Right forelimb (tissue), 1 donor: ENCODE measurements at regions not wholly inside any gene's neighbourhood (a gene's known extent, or its start where the extent isn't known, plus 50 kb on each side); places are given as distances from the start of the nearest gene placed in this dataset.

Experiments
- DNase-seq: peaks from one replicate; pipeline ENCODE4 v3.0.0-alpha.2; 2018

DNA sequence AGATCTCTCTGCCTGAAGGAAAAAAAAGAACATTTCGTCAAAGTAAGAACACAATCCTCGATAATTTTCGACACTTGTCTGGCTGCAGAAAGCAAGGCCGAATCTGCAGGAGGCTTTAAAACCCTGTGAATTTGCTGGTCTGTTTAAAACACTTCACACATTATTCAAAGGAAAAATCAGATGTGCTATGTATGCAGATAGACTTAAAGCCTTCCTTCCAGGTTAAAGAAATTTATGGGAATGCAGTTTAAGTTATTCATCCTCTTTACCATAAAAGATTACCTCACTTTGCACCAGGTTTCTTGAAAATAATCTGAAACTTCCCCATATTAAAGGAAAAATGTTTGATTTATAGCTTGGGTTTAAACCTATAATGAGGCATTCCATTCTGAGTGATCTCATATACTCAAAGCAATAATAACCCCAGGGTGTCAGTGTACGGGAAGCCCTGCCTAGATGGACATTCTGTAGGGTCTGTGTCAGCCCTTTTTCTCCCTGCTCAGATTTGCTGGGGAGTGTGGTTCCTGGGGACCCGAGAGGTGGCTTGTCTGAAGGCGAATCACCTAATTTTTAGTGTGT lies 323.5 kb upstream of the SLC24A2 start:
- no peak for DNase-seq

DNA sequence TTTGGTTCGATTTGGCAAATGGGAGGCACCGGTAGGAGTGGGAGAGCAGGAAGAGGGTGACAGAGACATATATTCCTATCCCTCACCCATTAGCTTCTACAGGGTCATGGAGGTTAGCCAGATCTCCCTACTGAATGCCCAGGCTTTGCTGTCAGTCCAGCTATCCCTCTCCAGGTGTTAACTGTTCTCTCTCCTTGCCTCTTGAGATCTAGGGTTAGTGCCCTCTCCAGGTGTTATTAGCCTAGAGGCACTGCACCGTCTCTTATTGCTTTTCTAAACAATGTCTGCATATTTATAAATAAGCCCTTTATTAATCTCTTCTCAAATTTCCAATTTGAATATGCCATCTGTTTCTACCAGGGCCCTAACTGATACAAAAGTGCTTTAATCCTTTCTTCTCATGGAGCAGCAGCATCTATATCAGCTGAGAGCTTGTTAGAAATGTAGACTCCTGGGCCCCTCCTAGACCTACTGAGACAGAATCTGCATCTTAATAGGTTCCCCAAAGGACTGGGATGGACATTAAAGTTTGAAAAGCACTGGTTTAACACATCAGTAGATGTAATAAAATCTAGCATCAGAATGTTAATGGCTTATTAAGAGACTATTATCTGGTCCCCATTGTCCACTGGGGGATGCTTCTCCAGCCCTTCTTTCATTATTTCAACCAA lies 322.5 kb upstream of the SLC24A2 start:
- DNase-seq, result no peak

DNA sequence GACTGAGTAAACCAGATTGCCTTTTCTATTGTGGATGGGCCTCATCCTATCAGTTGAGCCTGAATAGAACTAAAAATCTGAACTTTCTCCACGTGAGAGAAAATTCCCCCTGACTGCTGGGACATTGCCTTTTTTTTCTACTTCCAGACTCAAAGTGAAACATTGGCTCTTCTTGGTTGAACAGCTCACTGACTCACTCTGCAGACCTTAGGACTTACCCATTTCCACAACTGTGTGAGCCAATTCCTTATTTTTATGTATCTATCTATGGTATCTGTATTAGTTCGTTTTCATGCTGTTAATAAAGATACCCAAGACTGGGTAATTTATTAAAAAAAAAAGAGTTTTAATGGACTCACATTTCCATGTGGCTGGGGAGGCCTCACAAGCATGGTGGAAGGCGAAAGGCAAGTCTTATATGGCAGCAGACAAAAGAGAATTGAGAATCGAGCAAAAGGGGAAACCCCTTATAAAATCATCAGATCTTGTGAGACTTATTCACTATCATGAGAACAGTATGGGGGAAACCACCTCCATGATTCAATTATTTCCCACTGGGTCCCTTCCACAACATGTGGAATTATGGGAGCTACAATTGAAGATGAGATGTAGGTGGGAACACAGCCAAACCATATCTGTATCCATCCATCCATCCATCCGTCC lies 306.7 kb upstream of the SLC24A2 start:
- DNase-seq, result no peak

DNA sequence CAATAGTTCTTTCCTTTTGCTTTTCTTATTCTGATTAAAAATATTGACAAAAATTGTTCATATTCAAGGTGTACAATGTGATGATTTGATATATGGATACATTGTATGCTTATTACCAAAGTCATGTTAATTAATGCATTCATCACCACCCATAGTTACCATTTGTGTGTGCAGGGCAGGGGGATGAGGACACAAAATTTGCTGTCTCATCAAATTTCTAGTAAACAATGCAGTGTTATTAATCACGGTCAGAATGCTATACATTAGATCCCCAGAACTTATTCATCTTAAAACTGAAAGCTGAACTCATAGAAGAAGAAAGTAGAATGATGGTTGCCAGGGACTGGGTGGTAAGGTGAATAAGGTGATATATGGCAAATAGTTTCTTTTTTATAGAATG lies 303.7 kb upstream of the SLC24A2 start:
- DNase-seq, result no peak

DNA sequence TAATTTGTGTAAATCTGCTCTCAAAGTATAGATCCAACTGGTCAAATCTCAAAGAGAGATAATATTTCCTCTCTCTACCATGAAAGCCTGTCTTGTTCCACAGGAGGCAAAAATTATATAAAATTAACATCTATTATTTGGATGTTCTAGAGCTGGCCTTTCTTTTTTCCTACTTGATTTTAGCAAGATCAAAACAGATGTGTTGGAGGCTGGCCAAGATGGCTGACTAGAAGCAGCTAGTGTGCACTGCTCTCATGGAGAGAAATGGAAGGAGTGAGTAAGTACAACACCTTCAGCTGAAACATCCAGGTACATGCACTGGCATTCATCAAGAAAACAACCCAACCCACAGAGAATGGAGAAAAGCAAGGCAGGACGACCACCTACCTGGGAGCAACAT lies 298.6 kb upstream of the SLC24A2 start:
- no peak for DNase-seq

DNA sequence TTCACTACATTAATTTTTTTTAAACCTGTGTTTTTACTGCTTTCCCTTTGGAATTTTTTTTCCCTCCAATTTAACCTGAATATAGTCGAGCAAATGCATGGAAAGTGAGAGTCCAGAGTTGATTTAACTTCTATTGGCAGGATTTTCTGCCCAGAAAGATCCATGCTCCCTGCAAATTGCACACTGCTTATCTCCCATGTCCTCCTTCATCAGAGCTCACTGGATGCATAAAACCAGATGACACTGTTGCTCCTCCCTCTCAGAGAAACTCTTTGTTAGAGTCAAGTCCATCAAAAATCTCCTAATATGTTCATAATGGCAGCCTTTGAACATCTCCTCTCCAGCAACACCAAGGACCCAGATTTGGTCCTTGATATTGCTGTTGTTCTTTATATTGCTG lies 297.0 kb upstream of the SLC24A2 start:
- DNase-seq, result no peak

DNA sequence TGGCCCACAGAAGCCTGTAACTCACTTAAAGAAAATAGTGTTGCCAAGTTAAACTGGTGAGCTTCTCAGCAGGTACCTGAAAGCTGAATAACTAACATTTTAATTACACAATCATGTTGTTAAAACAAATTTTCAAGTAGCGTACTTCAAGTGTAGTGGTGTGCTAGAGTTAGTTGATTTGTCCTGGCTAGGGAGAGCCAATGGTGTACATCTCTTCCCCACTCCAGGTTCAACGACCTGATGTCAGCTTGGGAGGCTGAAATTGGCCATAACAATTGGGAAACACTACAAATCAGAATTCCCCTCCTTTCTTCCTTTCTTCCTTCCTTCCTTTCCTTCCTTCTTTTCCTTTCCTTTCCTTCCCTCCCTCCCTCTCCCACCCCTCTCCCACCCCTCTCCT lies 295.3 kb upstream of the SLC24A2 start:
- no peak for DNase-seq

DNA sequence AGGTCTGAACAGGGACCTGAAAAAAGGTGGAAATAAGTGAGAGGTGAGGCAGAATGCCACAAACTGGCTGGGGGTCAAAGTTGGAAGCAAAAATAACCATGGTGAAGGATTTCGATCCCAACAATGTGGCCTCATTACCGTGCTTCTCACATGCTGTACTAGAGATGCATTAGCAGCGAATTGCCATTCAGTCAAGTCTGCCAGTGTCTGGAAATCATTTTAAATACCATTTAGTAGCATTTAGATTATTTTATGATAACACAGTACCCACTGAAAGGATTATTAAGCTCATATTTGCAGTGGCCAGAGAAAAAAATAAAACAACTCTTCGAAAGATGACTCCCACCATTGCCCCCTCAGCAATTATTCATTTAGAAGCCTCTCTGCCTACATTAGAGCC lies 294.6 kb upstream of the SLC24A2 start:
- DNase-seq, result no peak

DNA sequence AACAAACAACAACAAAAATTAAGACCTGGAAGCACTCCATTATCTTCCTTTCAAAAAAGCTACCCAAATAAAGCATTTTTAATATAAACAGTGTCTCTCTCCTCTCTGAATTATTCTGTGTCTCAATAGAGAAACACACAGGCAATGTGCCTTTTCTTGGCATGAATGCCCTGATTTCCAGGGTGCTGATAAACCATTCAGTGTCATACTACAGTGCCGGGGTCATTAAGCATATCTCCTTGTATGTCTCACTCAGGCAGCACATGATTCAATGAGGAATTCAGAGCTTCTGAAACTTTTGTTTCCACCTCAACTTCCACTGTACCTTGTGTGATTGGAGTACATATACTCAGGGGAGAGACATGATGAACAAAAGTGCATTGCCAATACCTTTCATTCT lies 294.0 kb upstream of the SLC24A2 start:
- no peak for DNase-seq

DNA sequence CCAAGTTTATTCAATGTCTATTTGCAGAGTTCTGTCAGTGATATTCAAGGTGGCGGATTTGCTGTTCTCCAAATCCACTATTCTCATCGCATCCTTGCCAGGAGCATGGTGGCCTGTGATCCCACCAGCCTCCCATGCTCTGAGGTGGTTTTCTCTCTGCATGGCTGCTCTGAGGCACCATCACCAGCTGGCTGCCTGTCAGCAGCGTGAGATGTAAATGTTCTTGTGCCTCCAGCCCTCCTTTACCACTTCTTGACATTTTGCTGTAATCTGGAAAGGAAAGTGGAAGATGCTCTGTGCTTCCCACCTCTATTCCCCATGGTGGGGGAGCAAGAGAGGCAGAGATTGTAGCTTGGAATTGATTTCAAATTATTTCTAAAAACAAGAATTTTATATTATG lies 293.6 kb upstream of the SLC24A2 start:
- DNase-seq, result no peak

DNA sequence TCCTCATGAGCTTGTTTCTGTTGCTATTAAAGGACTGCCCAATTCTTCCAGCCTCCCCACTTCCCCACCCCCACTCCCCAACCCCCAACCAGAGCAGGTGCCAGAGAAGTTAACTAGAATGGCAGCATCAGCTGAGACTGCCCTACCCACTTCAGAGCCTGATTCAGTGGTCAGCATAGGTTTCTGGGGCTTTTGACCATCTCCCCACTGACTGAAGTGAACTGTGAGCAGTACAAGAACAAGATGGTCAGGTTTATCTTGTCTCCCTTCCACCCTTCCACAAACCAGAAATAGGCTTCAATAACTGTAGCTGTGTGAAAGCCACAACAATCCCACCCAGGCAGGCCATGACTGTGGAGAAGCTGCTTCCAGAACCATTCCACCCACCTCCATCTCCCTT lies 289.4 kb upstream of the SLC24A2 start:
- no peak for DNase-seq

DNA sequence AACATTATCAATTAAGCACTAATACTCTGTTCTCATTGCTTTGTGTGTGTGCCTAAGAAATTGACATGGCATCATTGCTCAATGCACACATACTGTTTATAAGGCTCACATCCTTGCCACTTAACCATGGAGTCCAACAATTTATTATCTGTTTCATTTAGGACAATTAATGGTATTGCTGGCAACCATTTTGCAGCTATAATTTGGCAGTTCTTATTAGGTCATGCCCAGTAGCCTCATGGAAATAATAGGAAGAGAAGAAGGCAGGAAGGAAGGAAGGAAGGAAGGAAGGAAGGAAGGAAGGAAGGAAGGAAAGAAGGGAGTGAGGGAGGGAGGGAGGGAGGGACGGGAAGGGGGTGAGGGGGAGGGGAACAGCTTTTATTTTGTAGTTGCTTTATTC lies 285.5 kb upstream of the SLC24A2 start:
- no peak for DNase-seq

DNA sequence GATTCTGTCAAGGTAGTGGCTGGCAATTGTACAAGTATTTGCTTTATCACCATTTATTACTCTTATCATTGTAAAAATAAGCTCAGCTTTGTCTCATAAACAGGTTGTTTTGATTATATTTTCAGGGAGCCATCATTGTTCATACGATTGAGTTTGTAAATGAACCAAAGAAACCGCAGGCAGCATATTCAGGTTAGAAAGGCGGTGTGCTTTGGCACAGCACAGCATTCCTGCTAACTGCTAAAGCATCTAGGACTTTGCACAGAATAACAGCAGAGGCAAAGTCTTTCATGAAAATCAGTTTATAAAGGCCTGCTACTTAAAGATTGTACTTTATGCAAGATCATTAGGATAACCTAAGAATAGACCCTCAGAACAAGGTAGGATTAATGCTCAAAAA lies 281.5 kb upstream of the SLC24A2 start:
- DNase-seq, result no peak

DNA sequence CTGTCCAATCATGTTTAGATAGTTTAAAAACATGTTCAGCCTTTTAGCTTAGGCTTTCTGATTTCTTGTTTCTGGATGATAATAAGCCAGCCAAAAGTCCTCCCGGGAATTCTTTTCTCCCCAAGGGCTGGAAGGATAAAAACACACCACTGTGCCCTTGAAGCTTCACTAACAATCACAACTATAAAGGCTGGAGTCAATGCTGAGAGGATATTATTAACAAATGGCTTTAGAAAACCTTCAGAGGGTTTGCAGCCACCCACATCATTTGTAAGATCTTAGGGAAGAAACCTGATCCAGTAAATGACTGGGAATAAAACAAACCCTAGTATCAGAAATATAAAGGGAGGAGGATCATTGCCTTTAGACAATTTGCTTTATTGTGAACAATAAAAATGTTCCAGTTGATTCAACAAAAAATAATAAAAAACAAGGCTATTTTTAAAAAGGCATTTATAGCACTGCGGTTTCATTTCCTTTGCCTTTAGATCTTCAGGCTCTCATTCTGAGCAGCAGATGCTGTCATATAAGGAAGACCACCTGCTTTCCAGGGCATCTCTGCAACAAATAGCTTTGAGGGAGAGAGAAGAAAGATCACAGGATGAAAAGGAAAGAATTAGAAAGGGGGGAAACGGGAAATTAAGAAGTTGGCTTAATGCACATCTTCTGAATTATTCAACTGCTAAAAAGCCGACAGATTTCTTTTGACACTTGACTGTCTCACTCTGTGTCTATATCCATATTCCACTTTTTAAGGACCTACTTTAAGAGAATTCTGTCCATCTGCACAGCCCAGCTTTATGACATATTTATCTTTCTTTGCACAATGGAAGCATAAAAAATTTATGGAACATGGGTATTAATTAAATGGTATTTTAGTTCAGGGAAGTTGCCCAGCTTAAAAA lies 277.2 kb upstream of the SLC24A2 start:
- no peak for DNase-seq

DNA sequence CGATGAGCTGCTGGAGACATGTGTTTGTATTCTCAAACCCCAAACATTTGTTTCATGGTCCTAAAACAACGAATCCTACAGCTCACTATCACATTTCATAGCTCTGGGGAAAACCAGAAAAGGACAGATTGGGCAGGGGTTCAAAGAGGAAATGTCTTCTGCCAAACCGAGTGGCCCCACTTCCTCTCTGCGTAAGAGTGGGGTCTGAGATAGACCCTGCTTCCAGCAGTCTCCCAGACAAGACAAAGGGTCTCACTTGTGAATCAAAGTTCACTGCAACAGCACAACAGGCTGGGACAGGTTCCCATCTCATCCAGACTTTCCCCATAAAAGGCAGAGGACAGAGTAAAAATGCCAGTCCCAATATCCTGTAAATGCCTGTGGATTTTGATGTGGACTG lies 276.2 kb upstream of the SLC24A2 start:
- no peak for DNase-seq

DNA sequence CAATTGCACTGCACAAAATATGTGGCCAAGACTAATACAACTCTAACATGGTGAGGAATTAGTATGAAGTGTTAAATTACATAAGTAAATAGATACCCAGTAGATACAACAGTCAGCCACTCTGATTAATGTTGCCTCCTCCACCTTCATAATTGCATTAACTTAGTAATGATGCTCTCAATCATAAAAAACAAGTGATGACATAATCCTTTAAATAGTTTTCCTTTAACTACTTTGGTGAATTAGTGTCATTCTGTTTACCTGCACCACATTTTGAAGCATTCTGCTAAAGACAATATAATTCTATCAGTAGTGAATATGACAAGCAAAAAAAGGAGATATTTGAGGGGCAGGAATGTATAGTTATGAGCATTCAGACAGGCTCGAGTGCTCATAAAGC lies 265.9 kb upstream of the SLC24A2 start:
- no peak for DNase-seq

DNA sequence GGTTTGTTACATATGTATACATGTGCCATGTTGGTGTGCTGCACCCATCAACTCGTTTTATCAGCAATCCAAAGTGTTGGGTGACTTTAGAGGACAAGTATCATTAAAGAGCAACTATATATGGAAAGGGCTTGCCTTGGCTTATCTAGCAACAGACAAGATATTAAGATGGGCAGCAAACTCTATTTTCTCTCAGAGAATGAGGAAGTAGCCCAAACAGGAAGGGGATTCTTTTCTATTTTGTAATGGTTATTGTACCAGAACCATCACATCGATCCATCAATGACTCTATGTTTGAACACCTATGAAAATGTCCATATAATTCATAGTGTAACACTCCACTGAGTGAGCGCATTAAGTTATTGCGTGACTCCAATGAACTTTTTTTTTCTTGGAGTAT lies 260.1 kb upstream of the SLC24A2 start:
- no peak for DNase-seq

DNA sequence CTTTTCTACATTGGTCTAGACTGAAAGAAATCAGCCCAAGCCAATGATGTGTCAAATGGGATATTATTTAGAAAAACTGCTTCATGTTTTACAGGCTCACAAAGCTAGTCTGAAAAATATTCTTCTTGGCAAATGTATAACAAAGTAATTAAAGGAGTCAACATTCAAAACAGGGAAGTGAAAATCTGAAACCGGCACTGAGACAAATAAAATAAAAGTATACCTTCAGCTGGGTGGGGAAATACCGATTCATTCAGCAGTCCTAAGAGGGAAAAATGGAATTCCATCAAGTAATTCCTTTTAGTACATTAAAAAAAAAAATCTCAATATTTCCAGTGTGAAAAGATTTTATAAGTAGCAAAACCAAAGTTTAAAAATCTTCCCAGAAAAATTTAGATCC lies 259.6 kb upstream of the SLC24A2 start:
- no peak for DNase-seq

DNA sequence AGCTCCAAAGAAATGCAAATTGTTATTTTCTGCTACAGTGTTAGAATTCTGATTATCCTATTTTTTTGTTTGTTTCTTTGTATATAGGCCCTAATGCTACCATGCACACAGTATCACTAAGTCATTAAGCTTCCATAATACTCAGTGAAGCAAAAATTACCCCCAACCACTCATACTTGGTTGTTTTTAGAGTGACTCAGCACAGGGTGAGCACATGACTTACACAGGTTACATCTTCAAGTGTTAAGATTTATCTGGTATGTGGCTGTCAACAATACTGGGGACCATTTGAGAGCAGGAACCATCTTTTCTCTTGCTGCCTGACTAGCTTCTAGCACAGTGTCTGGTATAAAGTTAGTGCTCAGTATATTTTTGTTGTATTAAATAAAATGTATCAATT lies 255.8 kb upstream of the SLC24A2 start:
- no peak for DNase-seq

DNA sequence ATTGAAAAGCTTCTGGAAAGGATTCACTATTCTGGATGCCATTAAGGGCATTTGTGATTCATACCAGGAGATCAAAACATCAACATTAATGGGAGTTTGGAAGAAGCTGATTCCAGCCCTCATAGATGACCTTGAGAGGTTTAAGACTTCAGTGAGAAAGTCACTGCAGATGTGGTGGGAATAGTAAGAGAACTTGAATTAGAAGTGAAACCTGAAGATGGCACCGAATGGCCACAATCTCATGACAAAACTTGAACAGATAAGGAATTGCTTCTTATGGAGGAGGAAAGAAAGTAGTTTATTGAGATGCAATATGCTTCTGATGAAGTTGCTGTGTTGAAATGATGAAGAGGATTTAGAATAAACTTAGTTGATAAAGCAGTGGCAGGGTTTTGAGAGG lies 254.6 kb upstream of the SLC24A2 start:
- DNase-seq, result no peak

DNA sequence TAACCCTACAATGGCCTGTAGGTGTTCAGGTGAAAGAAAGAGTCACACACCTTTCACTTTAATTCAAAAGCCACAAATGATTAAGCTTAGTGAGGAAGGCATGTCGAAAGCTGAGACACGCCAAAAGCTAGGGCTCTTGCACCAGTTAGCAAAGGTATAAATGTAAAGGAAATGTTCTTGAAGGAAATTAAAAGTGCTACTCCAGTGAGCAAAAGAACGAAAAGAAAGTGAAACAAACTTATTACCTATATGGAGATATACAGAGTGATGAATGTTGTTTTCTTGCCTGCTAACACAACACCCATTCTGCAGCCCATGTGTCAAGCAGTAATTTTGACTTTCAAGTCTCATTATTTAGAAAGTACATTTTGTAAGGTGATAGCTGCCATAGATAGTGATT lies 254.2 kb upstream of the SLC24A2 start:
- DNase-seq, result no peak

DNA sequence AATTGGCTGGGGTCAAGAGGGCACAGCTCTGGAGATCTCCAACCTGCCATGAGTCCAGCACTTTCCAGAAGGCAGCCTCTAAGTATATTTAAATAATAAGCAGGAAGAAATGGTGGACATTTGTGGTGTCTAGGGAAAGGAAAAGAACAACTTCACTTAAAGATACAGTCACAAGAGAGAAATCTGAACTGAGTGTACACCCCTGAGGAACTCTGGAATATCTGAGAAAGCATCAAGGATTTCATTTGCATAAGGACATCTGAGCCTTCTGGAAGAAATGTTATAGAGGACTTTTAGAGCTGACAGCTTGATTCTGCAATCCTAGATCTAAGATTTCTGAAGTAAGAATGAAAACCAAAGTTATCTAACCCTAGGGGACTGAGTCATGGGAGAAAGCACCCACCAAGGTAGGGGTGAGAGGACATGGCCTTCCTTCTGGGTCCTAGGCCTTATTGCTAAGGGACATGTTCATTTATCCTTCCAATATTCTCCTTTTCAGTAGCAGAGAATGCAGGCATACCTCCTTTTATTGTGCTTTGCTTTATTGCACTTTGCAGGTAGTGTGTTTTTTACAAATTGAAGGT lies 253.4 kb upstream of the SLC24A2 start:
- DNase-seq, result no peak

DNA sequence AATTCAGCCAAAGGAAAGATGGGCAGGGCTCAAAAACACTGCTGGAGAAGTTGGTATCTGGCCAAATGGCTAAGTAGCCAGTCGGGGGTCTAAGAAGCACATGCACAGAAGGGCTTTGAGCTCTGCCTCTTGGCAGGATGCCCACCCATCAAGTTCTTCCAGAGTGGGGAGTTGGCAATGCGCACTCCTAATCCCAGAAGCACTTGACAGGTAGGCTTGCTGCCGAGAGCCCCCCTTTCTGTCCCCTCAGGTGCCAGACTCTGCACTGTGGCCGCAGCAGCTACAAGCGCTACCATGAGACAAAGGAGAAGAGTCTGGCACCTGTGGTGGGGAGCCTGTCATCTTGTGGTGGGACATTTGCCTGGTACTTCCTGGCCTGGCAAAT lies 252.9 kb upstream of the SLC24A2 start:
- DNase-seq, result no peak
